ENCODE measurements at regions not wholly inside any gene's neighbourhood (a gene's known extent, or its start where the extent isn't known, plus 50 kb on each side); places are given as distances from the start of the nearest gene placed in this dataset.

DNA sequence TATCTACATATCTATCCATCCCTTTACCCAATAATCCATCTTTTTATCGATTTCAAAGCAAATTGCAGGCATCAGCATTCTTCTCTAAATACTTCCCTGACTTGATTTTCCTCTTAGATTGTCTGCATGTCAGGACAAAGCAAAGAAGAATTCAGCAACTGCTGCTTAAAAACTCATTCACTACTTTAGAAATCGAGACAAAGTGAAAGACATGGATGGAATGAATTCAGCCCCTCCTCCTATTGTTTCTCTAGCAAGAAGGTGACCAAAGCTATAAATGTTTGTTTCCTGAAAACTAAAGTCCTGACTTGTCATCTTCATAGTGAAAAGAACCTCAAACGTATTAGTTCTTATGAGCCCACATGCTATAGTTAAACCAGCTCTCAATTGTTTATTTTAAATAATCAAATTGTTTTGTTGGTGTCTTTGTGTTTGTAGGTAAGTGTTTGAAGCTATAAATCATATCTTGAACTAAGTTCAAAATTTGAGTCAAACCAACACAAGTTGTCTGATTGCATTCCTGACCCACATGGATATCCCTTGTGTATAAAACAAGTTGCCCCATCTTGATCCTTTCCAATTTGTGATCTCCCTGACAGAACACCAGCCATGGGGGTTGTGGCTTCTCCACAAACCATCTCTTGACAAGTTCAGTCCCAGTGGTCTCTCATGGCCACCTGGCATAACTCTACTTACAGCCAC lies 58.6 kb upstream of the ARHGAP5 start:
- no peak overlapping the region for H3K4me2 ChIP-seq (ENCODE audit: low read length)
- no peak overlapping the region for H3K9ac ChIP-seq (ENCODE audit: low read length)
- no peak overlapping the region for H3K4me3 Mint-ChIP-seq (ENCODE audit: unreplicated experiment)
- no peaks in the 10 kb centered on the region for H3K36me3 Mint-ChIP-seq (ENCODE audit: low read depth, unreplicated experiment)
- no peaks in the 10 kb centered on the region for H4K20me1 ChIP-seq (ENCODE audit: insufficient read depth, low read length)
- H3K27ac ChIP-seq (ENCODE audit: low read depth, low read length): no peak overlapping the region
- no peaks in the 10 kb centered on the region for H3K27me3 Mint-ChIP-seq (ENCODE audit: low read depth, unreplicated experiment)
- FAIRE-seq (no peak), DNase-seq (ENCODE audit: low read depth) (no peak)
- H3K36me3 ChIP-seq (ENCODE audit: insufficient read depth, low read length): no peaks in the 10 kb centered on the region
- peaks cover 7% of the 10 kb centered on the region for H3K4me1 Mint-ChIP-seq (ENCODE audit: low read depth, unreplicated experiment)
- H3K4me1 ChIP-seq (ENCODE audit: insufficient read depth, low read length): no peaks in the 10 kb centered on the region
- no peaks in the 10 kb centered on the region for H3K9me3 Mint-ChIP-seq (ENCODE audit: unreplicated experiment)
- no peaks in the 10 kb centered on the region for H3K79me2 ChIP-seq (ENCODE audit: insufficient read depth, low read length)
- no peak overlapping the region for H3K27ac Mint-ChIP-seq (ENCODE audit: unreplicated experiment)
- no peak for TF ChIP-seq EZH2 (IDR thresholded peaks at IDR 0.05; ENCODE audit: insufficient read depth, low read length)
- TF ChIP-seq, protein P1, sequence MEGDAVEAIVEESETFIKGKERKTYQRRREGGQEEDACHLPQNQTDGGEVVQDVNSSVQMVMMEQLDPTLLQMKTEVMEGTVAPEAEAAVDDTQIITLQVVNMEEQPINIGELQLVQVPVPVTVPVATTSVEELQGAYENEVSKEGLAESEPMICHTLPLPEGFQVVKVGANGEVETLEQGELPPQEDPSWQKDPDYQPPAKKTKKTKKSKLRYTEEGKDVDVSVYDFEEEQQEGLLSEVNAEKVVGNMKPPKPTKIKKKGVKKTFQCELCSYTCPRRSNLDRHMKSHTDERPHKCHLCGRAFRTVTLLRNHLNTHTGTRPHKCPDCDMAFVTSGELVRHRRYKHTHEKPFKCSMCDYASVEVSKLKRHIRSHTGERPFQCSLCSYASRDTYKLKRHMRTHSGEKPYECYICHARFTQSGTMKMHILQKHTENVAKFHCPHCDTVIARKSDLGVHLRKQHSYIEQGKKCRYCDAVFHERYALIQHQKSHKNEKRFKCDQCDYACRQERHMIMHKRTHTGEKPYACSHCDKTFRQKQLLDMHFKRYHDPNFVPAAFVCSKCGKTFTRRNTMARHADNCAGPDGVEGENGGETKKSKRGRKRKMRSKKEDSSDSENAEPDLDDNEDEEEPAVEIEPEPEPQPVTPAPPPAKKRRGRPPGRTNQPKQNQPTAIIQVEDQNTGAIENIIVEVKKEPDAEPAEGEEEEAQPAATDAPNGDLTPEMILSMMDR (IDR thresholded peaks at IDR 0.05; ENCODE audit: insufficient read depth, low read depth, low read length): no peak
- no peaks in the 10 kb centered on the region for H3K27me3 ChIP-seq (ENCODE audit: insufficient read depth, low read length)
- H3K9me3 ChIP-seq (ENCODE audit: insufficient read depth, low read depth, low read length): no peaks in the 10 kb centered on the region
- no peak overlapping the region for H3K4me3 ChIP-seq (ENCODE audit: insufficient read depth, low read depth, low read length)
- H2AFZ ChIP-seq (ENCODE audit: low read depth, low read length): no peak overlapping the region

DNA sequence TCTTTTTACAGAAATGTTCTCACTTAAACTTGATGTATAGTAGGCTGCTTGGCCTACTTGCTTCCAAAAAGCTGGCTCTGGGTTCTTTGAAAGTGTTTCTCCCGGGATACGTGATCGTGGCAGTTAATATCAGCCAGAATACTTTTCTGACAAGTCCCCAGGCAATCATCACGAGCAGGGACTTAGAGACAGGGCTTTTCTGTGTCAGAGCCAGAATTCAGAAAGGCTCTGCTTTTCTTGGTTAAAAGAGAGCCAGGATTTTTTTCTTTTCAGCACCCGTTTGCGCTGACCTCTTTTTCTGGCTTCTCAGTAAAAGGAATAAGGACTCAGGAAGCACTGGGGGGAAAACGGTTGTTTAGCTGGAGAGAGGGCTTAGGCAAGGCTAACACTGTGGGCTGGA lies 57.8 kb upstream of the ARHGAP5 start:
- Histone ChIP-seq H3K27me3 (ENCODE audit: insufficient read depth, low read length) (no peaks in the 10 kb centered on the region), H3K9ac (ENCODE audit: low read length) (no peak overlapping the region), H4K20me1 (ENCODE audit: insufficient read depth, low read length) (no peaks in the 10 kb centered on the region), H2AFZ (ENCODE audit: low read depth, low read length) (peak overlapping the region; percentile 23), H3K4me1 (ENCODE audit: insufficient read depth, low read length) (no peaks in the 10 kb centered on the region), H3K4me3 (ENCODE audit: insufficient read depth, low read depth, low read length) (no peak overlapping the region), H3K9me3 (ENCODE audit: insufficient read depth, low read depth, low read length) (no peaks in the 10 kb centered on the region), H3K4me2 (ENCODE audit: low read length) (no peak overlapping the region), H3K27ac (ENCODE audit: low read depth, low read length) (no peak overlapping the region), H3K36me3 (ENCODE audit: insufficient read depth, low read length) (no peaks in the 10 kb centered on the region), H3K79me2 (ENCODE audit: insufficient read depth, low read length) (no peaks in the 10 kb centered on the region)
- no peak for TF ChIP-seq EZH2 (IDR thresholded peaks at IDR 0.05; ENCODE audit: insufficient read depth, low read length)
- TF ChIP-seq, protein P1 (IDR thresholded peaks at IDR 0.05; ENCODE audit: insufficient read depth, low read depth, low read length): no peak
- Mint-ChIP-seq H3K4me1 (ENCODE audit: low read depth, unreplicated experiment) (peaks cover 7% of the 10 kb centered on the region), H3K27ac (ENCODE audit: unreplicated experiment) (no peak overlapping the region), H3K9me3 (ENCODE audit: unreplicated experiment) (no peaks in the 10 kb centered on the region), H3K4me3 (ENCODE audit: unreplicated experiment) (no peak overlapping the region), H3K27me3 (ENCODE audit: low read depth, unreplicated experiment) (no peaks in the 10 kb centered on the region), H3K36me3 (ENCODE audit: low read depth, unreplicated experiment) (no peaks in the 10 kb centered on the region)
- DNase-seq (ENCODE audit: low read depth) (no peak), FAIRE-seq (no peak)

GRCh38 chr14:32020882-32021281 lies 56.2 kb upstream of the ARHGAP5 start:
- peak overlapping the region; percentile 84 for H3K27ac Mint-ChIP-seq (ENCODE audit: unreplicated experiment)
- Histone ChIP-seq H4K20me1 (ENCODE audit: insufficient read depth, low read length) (no peaks in the 10 kb centered on the region), H3K79me2 (ENCODE audit: insufficient read depth, low read length) (no peaks in the 10 kb centered on the region)

More at GRCh38 chr14:32020882-32021281, 56.2 kb upstream of the ARHGAP5 start:
- H3K4me1 ChIP-seq (ENCODE audit: insufficient read depth, low read length): no peaks in the 10 kb centered on the region
- Mint-ChIP-seq H3K4me1 (ENCODE audit: low read depth, unreplicated experiment) (peaks cover 5% of the 10 kb centered on the region), H3K27me3 (ENCODE audit: low read depth, unreplicated experiment) (no peaks in the 10 kb centered on the region), H3K4me3 (ENCODE audit: unreplicated experiment) (no peak overlapping the region), H3K36me3 (ENCODE audit: low read depth, unreplicated experiment) (peaks cover 2% of the 10 kb centered on the region), H3K9me3 (ENCODE audit: unreplicated experiment) (no peaks in the 10 kb centered on the region)
- no peaks in the 10 kb centered on the region for H3K27me3 ChIP-seq (ENCODE audit: insufficient read depth, low read length)
- DNase-seq (ENCODE audit: low read depth): no peak
- no peak for FAIRE-seq
- H3K9ac ChIP-seq (ENCODE audit: low read length): no peak overlapping the region
- TF ChIP-seq, protein P1 (IDR thresholded peaks at IDR 0.05; ENCODE audit: insufficient read depth, low read depth, low read length): no peak
- no peak for TF ChIP-seq EZH2 (IDR thresholded peaks at IDR 0.05; ENCODE audit: insufficient read depth, low read length)
- H3K27ac ChIP-seq (ENCODE audit: low read depth, low read length): no peak overlapping the region
- H3K9me3 ChIP-seq (ENCODE audit: insufficient read depth, low read depth, low read length): no peaks in the 10 kb centered on the region
- no peak overlapping the region for H2AFZ ChIP-seq (ENCODE audit: low read depth, low read length)
- no peak overlapping the region for H3K4me3 ChIP-seq (ENCODE audit: insufficient read depth, low read depth, low read length)
- H3K36me3 ChIP-seq (ENCODE audit: insufficient read depth, low read length): no peaks in the 10 kb centered on the region
- no peak overlapping the region for H3K4me2 ChIP-seq (ENCODE audit: low read length)
